ENCODE measurements at regions not wholly inside any gene's neighbourhood (a gene's known extent, or its start where the extent isn't known, plus 50 kb on each side); places are given as distances from the start of the nearest gene placed in this dataset.

- no peak for DNase-seq
Observed at GRCh38 chr10:81027706-81028105, 490.0 kb downstream of the SH2D4B start.

DNA sequence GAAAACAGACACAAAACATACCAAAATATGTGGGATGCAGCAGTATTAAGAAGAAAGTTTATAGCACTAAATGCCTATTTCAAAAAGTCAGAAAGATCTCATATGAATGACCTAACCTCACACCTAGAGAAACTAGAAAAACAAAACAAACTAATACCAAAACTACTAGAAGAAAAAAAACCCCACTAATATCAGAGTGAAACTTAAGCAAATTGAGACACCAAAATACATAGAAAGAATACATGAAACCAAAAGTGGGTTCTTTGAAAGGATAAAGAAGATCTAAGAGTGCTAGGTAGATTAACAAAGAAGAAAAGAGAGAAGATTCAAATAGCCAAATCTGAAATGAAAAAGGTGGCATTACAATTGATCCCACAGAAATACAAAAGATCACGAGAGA is 494.1 kb downstream of the SH2D4B start:
- no peak for DNase-seq

GRCh38 chr10:81034383-81034782 is 496.7 kb downstream of the SH2D4B start:
- no peak for DNase-seq

- DNase-seq: no peak
Observed at GRCh38 chr10:81036257-81036656, 498.6 kb downstream of the SH2D4B start.

DNA sequence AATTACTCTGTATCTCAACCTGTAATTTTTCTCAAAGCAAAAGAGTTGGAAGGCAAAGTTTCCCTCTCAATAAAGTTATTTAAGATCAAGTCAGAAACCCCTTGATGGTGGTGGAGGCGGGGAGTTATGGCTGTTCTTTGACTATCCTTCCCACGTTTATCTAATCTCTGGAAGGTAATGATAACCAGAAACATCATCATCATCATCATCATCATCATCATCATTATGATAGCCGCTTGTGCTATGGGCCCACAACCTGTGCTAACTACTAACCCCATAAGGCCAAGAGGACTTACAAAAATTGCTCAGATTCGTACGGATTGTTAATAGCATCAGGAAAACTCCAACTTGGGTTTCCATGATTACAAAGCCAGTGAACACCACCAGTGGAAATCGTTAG is 502.3 kb downstream of the SH2D4B start:
- DNase-seq: no peak

- no peak for DNase-seq
Observed at GRCh38 chr10:81040940-81041339, 503.2 kb downstream of the SH2D4B start.

GRCh38 chr10:81042647-81043046 is 504.9 kb downstream of the SH2D4B start:
- no peak for DNase-seq

GRCh38 chr10:81065474-81065873 is 527.8 kb downstream of the SH2D4B start:
- DNase-seq: no peak

GRCh38 chr10:81068460-81068859 is 530.8 kb downstream of the SH2D4B start:
- DNase-seq: no peak

DNA sequence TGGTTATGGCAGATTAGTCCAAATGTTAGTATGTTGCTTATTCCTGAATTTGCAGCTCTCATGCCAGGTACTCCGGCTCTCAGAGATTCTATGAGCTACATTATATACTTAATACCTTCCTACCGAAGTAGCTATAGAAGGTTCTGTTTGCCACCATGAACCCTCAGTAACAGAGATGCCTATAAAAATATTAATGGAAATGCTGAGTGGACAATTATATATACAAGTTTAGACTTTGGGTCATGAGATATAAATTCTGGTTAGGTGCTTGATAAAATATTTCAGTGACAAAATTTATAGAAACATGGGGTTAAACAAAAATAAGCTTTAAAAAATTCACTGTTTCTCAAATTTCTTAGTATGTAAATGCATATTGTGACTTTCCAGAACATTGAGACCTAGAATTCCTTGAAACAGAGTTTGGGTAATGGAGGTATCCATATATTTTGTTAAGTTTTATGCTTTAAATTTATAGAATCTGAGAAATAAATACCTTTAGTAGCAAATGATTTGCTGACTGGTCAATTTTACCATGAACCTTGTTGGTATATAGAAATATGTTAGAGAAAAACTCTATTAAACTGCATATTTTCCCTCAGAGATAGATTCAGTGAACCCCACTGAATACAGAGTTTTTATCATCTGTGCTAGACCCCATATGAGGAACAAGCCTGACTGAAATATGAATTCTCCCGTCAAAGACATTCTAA is 533.5 kb downstream of the SH2D4B start:
- no peak for DNase-seq

GRCh38 chr10:81073155-81073554 is 535.5 kb downstream of the SH2D4B start:
- DNase-seq: no peak

GRCh38 chr10:81081887-81082620 is 544.4 kb downstream of the SH2D4B start:
- no peak for DNase-seq

DNA sequence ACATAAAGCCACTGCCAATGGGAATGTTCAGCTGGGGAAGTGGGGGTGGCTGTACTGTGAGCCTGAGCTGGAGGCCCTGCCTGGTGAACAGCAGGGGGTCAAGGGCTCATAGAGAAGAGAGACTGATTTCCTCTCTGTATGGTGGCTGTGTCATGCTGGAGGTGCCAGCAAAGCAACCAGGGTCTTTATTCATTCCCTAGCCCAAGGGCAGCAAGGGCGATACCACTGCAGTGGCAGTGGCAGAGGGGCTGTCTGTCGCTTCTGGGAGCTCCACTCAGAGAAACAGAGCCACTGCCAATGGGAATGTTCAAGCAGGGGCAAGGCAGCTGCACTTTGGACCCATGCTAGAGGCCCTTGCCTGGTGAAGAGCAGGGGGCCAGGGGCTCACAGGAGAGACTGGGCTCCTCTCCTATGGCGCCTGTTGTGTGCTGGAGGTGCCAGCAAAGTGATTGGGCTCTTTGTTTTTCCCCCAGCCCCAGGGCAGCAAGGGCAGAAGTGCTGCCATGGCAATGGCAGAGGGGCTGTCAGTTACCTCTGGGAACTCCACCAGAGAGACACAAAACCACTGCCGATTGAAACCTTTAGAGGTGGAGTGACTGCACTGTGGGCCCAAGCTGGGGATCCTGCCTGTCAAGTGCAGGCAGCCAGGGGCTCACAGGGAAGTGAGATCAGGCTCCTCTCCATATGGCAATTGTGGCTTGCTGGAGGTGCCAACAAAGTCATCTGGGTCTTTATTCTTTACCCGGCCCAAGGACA is 545.1 kb downstream of the SH2D4B start:
- DNase-seq: no peak

DNA sequence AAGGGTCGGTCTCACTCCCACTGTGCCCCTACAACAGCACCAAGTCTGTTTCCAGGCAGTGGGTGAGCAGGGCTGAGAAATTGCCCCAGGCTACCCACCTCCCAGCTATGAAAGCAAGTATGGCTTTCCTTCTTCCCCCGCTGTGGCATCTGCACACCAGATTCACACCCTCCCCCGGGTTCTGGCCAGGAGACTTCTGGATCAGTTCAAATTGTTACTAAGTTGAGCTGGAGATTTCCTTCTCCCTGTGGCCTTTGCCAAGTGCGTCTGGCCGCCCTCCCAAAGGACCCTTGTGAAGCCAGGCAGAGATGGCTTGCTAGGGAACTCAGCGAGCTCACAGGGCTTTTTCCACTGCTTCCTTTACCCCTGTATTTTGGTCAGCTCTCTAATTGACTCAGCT is 555.4 kb downstream of the SH2D4B start:
- DNase-seq: no peak

DNA sequence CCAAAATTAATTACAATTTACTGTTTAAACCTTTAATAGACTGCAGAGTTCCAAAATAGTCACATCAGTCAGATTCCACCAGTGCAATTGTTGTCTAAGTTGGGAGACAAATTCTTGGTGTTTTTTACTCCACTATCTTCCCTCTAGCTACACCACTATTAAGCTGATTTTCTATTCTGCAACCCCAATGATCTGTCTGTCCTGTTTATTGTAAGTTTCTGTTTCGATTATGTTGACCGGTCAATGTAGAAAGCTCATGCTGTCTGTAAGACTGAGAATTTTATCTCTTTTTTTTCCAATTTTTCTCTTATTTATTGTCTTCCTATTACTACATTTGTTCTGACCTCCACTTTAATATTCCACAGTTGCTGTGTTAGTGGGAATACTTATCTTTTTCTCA is 557.5 kb downstream of the SH2D4B start:
- no peak for DNase-seq

DNA sequence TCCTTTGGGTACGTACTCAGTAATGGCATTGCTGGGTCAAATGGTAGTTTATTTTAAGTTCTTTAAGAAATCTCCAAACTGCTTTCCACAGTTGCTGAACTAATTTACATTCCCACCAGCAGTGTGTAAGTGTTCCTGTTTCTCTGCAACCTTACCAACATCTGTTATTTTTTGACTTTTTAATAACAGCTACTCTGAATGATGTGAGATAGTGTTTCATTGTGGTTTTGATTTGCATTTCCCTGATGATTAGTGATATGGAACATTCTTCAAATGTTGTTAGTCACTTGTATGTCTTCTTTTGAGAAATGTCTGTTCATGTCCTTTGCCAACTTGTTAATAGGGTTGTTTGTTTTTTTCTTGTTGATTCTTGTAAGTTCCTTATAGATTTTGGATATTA is 558.9 kb downstream of the SH2D4B start:
- DNase-seq: no peak

GRCh38 chr10:81101062-81101461 is 563.4 kb downstream of the SH2D4B start:
- no peak for DNase-seq

DNA sequence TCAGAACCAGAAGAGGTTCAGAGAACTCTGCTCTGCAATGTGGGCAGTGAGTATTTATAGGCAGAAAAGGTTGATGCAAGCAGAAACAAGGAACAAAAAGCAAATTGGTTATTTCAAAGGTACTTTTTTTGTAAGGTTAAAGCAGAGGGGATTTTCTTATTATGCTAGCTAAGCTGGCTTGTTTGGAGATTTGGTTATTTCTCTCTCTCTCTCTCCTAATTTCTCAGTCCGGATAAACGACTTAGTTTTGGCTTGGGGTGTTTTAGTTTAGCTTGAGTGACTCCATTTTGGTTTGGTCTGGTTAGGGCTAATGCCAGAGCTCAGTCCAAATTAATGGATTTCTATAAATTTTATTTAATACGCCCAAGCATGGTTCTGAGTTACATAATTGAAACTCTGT is 566.8 kb downstream of the SH2D4B start:
- no peak for DNase-seq

DNA sequence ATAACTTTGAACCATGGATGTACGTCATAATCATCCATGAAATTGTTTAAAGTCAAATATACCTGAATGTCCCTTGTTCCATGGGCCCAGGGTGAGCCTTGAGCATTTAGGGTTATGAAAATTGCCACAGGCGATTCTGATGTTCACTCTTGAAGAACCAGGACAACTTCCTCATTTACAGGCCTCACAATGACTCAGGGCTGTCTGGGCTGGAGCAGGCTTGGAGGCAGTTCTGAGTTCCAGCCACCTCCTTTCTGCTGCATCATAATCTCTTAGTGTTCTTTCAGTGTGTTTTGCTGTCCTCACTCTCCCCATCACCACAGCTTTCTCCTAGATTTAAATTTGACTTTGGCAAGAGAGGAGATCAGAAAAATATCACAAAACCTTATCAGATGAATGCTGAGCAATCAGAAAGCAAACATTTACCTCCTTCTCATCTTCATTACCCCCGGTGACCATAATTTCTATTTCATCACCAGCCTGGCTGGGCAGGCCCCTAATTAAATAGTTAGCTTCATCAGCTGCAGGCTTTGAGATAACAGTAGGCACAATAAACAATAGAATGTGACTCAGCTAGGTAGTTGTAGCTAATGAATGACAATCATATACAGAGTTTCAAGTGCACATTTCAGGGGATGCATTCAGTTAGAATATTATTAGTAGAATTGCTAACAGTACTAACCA is 571.0 kb downstream of the SH2D4B start:
- no peak for DNase-seq

- no peak for DNase-seq
Observed at GRCh38 chr10:81109200-81109752, 571.6 kb downstream of the SH2D4B start.

- DNase-seq: no peak
Observed at GRCh38 chr10:81116201-81116600, 578.5 kb downstream of the SH2D4B start.

DNA sequence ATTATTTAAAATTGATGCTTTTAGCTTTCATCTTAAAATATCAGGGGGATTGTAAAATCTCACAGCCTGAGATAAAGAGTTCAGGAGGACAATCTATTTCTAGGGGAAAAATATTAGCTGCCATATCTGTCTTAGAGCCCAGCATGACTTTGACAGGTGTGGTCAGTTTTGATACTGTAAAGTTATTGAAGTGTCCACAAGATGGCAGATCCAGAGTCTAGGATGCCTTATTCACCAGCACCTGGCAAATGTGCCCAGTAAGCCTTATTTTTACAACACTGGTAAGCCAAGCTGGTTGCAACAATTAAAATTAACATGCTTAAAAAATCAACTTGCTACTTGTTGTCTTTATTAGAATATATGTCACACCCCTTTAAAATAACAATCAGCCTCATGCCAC is 579.3 kb downstream of the SH2D4B start:
- no peak for DNase-seq

- DNase-seq: no peak
Observed at GRCh38 chr10:81127931-81128330, 590.2 kb downstream of the SH2D4B start.
